ENCODE measurements at regions not wholly inside any gene's neighbourhood (a gene's known extent, or its start where the extent isn't known, plus 50 kb on each side); places are given as distances from the start of the nearest gene placed in this dataset.

- no peak for DNase-seq (ENCODE audit: extremely low spot score in 2 of 2)
- TF ChIP-seq POLR2A (IDR thresholded peaks at IDR 0.05) (no peak), POLR2AphosphoS5 (IDR thresholded peaks at IDR 0.05; ENCODE audit: insufficient read depth in 1 of 2, low read depth in 1 of 2) (no peak), CTCF (IDR thresholded peaks at IDR 0.05) (no peak)
- H3K36me3 ChIP-seq = no peaks in the 10 kb centered on the region
- intact Hi-C loops (cut with DNase I) = no loop called here
- no peak overlapping the region for H3K27ac ChIP-seq
- no peaks in the 10 kb centered on the region for H3K9me3 ChIP-seq
- H3K4me3 ChIP-seq = no peak overlapping the region
- H3K4me1 ChIP-seq = no peaks in the 10 kb centered on the region
- H3K27me3 ChIP-seq = no peaks in the 10 kb centered on the region
Observed at GRCh38 chr7:118699222-118699621, 474.7 kb downstream of the ANKRD7 start.

DNA sequence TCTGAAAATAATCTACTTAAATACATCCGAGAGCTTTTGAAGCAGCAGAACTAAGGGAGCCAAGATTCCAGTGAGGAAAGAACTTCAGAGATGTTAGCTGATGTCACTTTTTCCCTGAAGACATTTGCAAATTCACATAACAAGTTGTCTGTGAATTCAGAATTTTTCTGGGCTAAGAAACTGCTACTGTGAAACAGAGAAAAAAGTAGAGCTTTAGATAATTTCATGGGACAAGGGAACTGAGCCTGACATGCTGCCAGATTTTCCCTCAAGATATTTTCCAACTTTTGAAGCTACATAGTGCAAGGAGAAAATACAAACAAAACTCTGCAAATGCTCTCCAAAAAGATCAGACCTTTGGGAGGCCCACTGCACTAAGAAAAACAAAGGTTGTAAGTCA is 484.2 kb downstream of the ANKRD7 start:
- DNase-seq (ENCODE audit: extremely low spot score in 2 of 2) = no peak
- Histone ChIP-seq H3K27ac (no peak overlapping the region), H3K9me3 (no peaks in the 10 kb centered on the region), H3K4me1 (no peaks in the 10 kb centered on the region), H3K4me3 (no peak overlapping the region), H3K36me3 (no peaks in the 10 kb centered on the region), H3K27me3 (no peaks in the 10 kb centered on the region)
- TF ChIP-seq POLR2AphosphoS5 (IDR thresholded peaks at IDR 0.05; ENCODE audit: insufficient read depth in 1 of 2, low read depth in 1 of 2) (no peak), POLR2A (IDR thresholded peaks at IDR 0.05) (no peak), CTCF (IDR thresholded peaks at IDR 0.05) (no peak)
- intact Hi-C loops (cut with DNase I) = no loop called here

DNA sequence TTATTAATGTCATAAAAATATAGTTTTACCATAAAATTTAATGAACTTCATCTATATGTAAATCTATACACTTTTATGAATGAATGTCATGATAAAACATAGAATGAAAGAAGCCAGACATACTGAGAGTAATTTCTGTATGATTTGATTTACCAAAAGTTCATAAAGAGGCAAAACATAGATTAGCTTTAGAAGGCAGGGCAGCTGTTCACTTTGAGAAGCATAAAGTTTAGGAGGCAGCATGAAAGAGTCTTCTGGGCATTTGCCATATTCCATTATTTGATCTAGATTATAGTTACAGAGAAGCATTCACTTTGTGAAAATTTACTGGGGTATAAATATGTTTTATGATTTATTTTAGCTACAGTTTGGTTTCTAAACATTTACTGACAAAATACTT is 487.2 kb downstream of the ANKRD7 start:
- no peak overlapping the region for H3K4me3 ChIP-seq
- no peak for DNase-seq (ENCODE audit: extremely low spot score in 2 of 2)
- H3K27ac ChIP-seq = no peak overlapping the region
- H3K4me1 ChIP-seq = no peaks in the 10 kb centered on the region
- no peaks in the 10 kb centered on the region for H3K36me3 ChIP-seq
- TF ChIP-seq CTCF (IDR thresholded peaks at IDR 0.05) (no peak), POLR2A (IDR thresholded peaks at IDR 0.05) (no peak), POLR2AphosphoS5 (IDR thresholded peaks at IDR 0.05; ENCODE audit: insufficient read depth in 1 of 2, low read depth in 1 of 2) (no peak)
- intact Hi-C loops (cut with DNase I) = no loop called here
- H3K9me3 ChIP-seq = no peaks in the 10 kb centered on the region
- no peaks in the 10 kb centered on the region for H3K27me3 ChIP-seq

DNA sequence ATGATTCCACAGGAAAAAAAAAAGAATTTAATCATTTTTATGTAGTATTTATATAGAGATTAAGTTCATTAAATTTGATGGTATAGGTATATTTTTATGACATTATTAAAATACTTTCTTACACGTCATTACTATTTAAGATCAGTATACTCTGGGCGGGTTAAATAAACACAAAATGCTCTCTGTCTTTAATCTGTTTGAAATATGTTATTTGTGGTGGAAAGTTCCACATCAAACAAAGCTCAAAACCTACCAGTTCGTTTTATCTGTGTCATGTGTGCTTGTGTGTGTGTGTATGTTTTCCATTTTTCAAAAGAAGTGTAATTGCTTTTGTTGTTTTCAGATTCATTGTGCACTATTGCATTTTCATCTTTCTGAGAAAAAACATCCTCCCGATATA is 488.5 kb downstream of the ANKRD7 start:
- H3K4me3 ChIP-seq = no peak overlapping the region
- no peaks in the 10 kb centered on the region for H3K4me1 ChIP-seq
- intact Hi-C loops (cut with DNase I) = no loop called here
- no peaks in the 10 kb centered on the region for H3K9me3 ChIP-seq
- no peak overlapping the region for H3K27ac ChIP-seq
- no peaks in the 10 kb centered on the region for H3K36me3 ChIP-seq
- H3K27me3 ChIP-seq = no peaks in the 10 kb centered on the region
- no peak for DNase-seq (ENCODE audit: extremely low spot score in 2 of 2)
- TF ChIP-seq CTCF (IDR thresholded peaks at IDR 0.05) = no peak
- no peak for TF ChIP-seq POLR2A (IDR thresholded peaks at IDR 0.05)
- TF ChIP-seq POLR2AphosphoS5 (IDR thresholded peaks at IDR 0.05; ENCODE audit: insufficient read depth in 1 of 2, low read depth in 1 of 2) = no peak

GRCh38 chr7:118720632-118721031 is 496.1 kb downstream of the ANKRD7 start:
- H3K27ac ChIP-seq = no peak overlapping the region
- no peaks in the 10 kb centered on the region for H3K36me3 ChIP-seq
- no peaks in the 10 kb centered on the region for H3K9me3 ChIP-seq
- DNase-seq (ENCODE audit: extremely low spot score in 2 of 2) = no peak
- no peaks in the 10 kb centered on the region for H3K27me3 ChIP-seq
- TF ChIP-seq CTCF (IDR thresholded peaks at IDR 0.05) = no peak
- no peak for TF ChIP-seq POLR2AphosphoS5 (IDR thresholded peaks at IDR 0.05; ENCODE audit: insufficient read depth in 1 of 2, low read depth in 1 of 2)
- TF ChIP-seq POLR2A (IDR thresholded peaks at IDR 0.05) = no peak
- no peaks in the 10 kb centered on the region for H3K4me1 ChIP-seq
- intact Hi-C loops (cut with DNase I) = loop anchor here (2.0 kb wide), 1 partner anchor 18 kb away; no protein-coding TSS in a partner anchor
- H3K4me3 ChIP-seq = no peak overlapping the region

All from vagina (tissue), 2 donors.